NB4 (cell line): ENCODE measurements at regions not wholly inside any gene's neighbourhood (a gene's known extent, or its start where the extent isn't known, plus 50 kb on each side); places are given as distances from the start of the nearest gene placed in this dataset.

Source experiments
- DNase-seq: peaks from one replicate; pipeline ENCODE4 v3.0.0; 2010; ENCODE audit warnings: low read depth
- H3K4me3 ChIP-seq: one replicate; pipeline ENCODE4 v1.5.1; 2011; ENCODE audit warnings: mild to moderate bottlenecking, low read depth, low read length, moderate library complexity
- CTCF ChIP-seq: IDR thresholded peaks from one replicate; pipeline ENCODE4 v1.5.1; 2012; ENCODE audit warnings: low read depth, low read length
- MAX ChIP-seq: IDR thresholded peaks from 2 replicates; pipeline ENCODE4 v1.6.1; 2011; ENCODE audit warnings: low read depth, low read length
- MYC ChIP-seq: IDR thresholded peaks from 2 replicates; pipeline ENCODE4 v1.6.1; 2011; ENCODE audit warnings: low read depth, low read length
- POLR2A ChIP-seq: IDR thresholded peaks from 2 replicates; pipeline ENCODE4 v1.6.1; 2011; ENCODE audit warnings: mild to moderate bottlenecking; ENCODE audit not compliant: insufficient read length; ENCODE audit errors: extremely low read depth

GRCh38 chr18:27699137-27699536 is 477.8 kb downstream of the CDH2 start:
- TF ChIP-seq MAX (no peak), POLR2A (no peak), CTCF (no peak), MYC (no peak)
- no peak overlapping the region for H3K4me3 ChIP-seq
- DNase-seq: no peak

GRCh38 chr18:27696148-27696547 is 480.8 kb downstream of the CDH2 start:
- H3K4me3 ChIP-seq: no peak overlapping the region
- TF ChIP-seq MYC: no peak
- no peak for TF ChIP-seq POLR2A
- TF ChIP-seq MAX: no peak
- TF ChIP-seq CTCF: no peak
- no peak for DNase-seq

- no peak overlapping the region for H3K4me3 ChIP-seq
- DNase-seq: no peak
- no peak for TF ChIP-seq MYC
- no peak for TF ChIP-seq MAX
- TF ChIP-seq CTCF: no peak
- no peak for TF ChIP-seq POLR2A
Observed at GRCh38 chr18:27695503-27695902, 481.4 kb downstream of the CDH2 start.

GRCh38 chr18:27695052-27695451 is 481.9 kb downstream of the CDH2 start:
- TF ChIP-seq CTCF (no peak), MAX (no peak), POLR2A (no peak), MYC (no peak)
- no peak for DNase-seq
- no peak overlapping the region for H3K4me3 ChIP-seq

- TF ChIP-seq POLR2A (no peak), MAX (no peak), CTCF (no peak), MYC (no peak)
Observed at GRCh38 chr18:27688581-27688980, 488.3 kb downstream of the CDH2 start.

More at GRCh38 chr18:27688581-27688980, 488.3 kb downstream of the CDH2 start:
- no peak overlapping the region for H3K4me3 ChIP-seq
- no peak for DNase-seq
